ENCODE measurements at regions not wholly inside any gene's neighbourhood (a gene's known extent, or its start where the extent isn't known, plus 50 kb on each side); places are given as distances from the start of the nearest gene placed in this dataset.

DNA sequence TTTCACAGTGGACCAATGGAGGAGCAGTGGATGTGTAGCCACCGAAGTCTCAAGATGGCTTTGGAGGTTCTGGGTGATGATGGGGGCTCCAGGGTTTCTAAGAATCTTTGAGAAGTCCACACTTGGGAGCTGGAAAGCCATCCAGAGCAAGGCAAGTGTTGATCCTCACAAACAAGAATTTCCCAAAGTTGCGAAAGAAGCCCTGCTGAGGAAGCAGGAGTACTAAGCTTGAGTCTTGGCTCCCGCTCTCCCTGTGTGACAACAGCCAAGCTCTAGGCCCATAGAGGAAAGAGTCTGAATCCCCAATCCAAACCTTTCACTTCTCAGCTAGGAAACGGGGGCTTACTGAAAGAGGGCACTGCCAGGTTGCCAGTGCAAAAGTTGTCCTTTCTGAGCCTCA lies 106.0 kb downstream of the EDN3 start:
- no peaks in the 10 kb centered on the region for H4K20me1 ChIP-seq (ENCODE audit: control insufficient read depth, insufficient read depth, insufficient read length)
- Mint-ChIP-seq H3K27ac (no peak overlapping the region), H3K36me3 (ENCODE audit: insufficient read depth in 1 of 3, low read depth in 3 of 3) (peaks cover 0 to 5% (median 0%) of the 10 kb centered on the region in 3 experiments; a peak in 2 of 7 replicates), H3K27me3 (ENCODE audit: low read depth) (peaks cover 37% of the 10 kb centered on the region), H3K4me3 (no peak overlapping the region), H3K4me1 (peaks cover 14 to 20% of the 10 kb centered on the region in 2 experiments), H3K9me3 (peaks cover 4 to 6% of the 10 kb centered on the region in 2 experiments; a peak in 4 of 5 replicates)
- no peaks in the 10 kb centered on the region; the same call in 1 of the 2 replicates for H3K4me1 ChIP-seq (ENCODE audit: insufficient read depth, low read length)
- no peak overlapping the region for H4K91ac ChIP-seq (ENCODE audit: insufficient read length, low read depth, low read length)
- no CpG with 5 or more reads among the region's 4 CpGs for WGBS (ENCODE audit: extremely low coverage, insufficient read length, low lambda C conversion rate)
- H2BK15ac ChIP-seq (ENCODE audit: low read depth, low read length) = no peak overlapping the region
- peaks cover 8% of the 10 kb centered on the region for H3K23me2 ChIP-seq (ENCODE audit: insufficient read length, low read depth, low read length, poor library complexity, severe bottlenecking)
- DNase-seq = no peak
- no peak overlapping the region for H2BK20ac ChIP-seq (ENCODE audit: low read depth, low read length, poor library complexity, severe bottlenecking)
- no peak overlapping the region for H3K9ac ChIP-seq (ENCODE audit: extremely low read depth, insufficient read length, low read length)
- H3K9me3 ChIP-seq (ENCODE audit: control insufficient read depth, low read depth, low read length) = no peaks in the 10 kb centered on the region
- no peak overlapping the region for H3T11ph ChIP-seq (ENCODE audit: low read length)
- no peak overlapping the region for H2AK5ac ChIP-seq (ENCODE audit: insufficient read length, low read length)
- H3K27me3 ChIP-seq (ENCODE audit: insufficient read depth, low read length) = peaks cover 5% of the 10 kb centered on the region; the same call in 1 of the 2 replicates
- no peak overlapping the region for H4K8ac ChIP-seq (replicated peaks; ENCODE audit: insufficient read length, low read depth, low read length)
- no peak overlapping the region for H3K18ac ChIP-seq (ENCODE audit: insufficient read length, low read depth, low read length)
- H3K56ac ChIP-seq (ENCODE audit: insufficient read length, low read depth, low read length) = no peak overlapping the region
- H3K4ac ChIP-seq (ENCODE audit: low read depth, low read length) = no peak overlapping the region
- H2AFZ ChIP-seq (ENCODE audit: low read length) = no peak overlapping the region
- H4K5ac ChIP-seq (ENCODE audit: insufficient read length, low read depth, low read length) = no peak overlapping the region
- TF ChIP-seq, protein P1, sequence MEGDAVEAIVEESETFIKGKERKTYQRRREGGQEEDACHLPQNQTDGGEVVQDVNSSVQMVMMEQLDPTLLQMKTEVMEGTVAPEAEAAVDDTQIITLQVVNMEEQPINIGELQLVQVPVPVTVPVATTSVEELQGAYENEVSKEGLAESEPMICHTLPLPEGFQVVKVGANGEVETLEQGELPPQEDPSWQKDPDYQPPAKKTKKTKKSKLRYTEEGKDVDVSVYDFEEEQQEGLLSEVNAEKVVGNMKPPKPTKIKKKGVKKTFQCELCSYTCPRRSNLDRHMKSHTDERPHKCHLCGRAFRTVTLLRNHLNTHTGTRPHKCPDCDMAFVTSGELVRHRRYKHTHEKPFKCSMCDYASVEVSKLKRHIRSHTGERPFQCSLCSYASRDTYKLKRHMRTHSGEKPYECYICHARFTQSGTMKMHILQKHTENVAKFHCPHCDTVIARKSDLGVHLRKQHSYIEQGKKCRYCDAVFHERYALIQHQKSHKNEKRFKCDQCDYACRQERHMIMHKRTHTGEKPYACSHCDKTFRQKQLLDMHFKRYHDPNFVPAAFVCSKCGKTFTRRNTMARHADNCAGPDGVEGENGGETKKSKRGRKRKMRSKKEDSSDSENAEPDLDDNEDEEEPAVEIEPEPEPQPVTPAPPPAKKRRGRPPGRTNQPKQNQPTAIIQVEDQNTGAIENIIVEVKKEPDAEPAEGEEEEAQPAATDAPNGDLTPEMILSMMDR (conservative IDR thresholded peaks at IDR 0.05) = no peak
- no peak overlapping the region for H3K27ac ChIP-seq (ENCODE audit: insufficient read length, low read depth, low read length)
- no peak overlapping the region for H2BK120ac ChIP-seq (ENCODE audit: low read depth, low read length, poor library complexity, severe bottlenecking)
- no peaks in the 10 kb centered on the region for H3K79me1 ChIP-seq (ENCODE audit: insufficient read depth, low read depth, low read length, poor library complexity, severe bottlenecking)
- H3K14ac ChIP-seq (ENCODE audit: insufficient read depth, low read length) = no peak overlapping the region
- H3K23ac ChIP-seq (ENCODE audit: insufficient read length, low read depth, low read length) = no peak overlapping the region
- H3K79me2 ChIP-seq (ENCODE audit: insufficient read depth, low read length) = no peaks in the 10 kb centered on the region
- H2BK5ac ChIP-seq (ENCODE audit: insufficient read length, low read length) = no peak overlapping the region
- no peak overlapping the region for H2BK12ac ChIP-seq (ENCODE audit: insufficient read length, low read depth, low read length)
- no peak overlapping the region for H3K4me2 ChIP-seq (ENCODE audit: insufficient read depth, insufficient read length, low read length)

Measured in H9 (cell line).